Retinal pigment epithelial cell (primary cell): ENCODE measurements at regions not wholly inside any gene's neighbourhood (a gene's known extent, or its start where the extent isn't known, plus 50 kb on each side); places are given as distances from the start of the nearest gene placed in this dataset.
"Not testable (repeated sequence)": the region's sequence is repeated elsewhere in the genome, so short reads cannot be mapped to it uniquely, and the experiment has no call there.

Experiments
- DNase-seq: peaks from one replicate; pipeline ENCODE4 v3.0.0-alpha.2; 2010; ENCODE audit warnings: low read depth
- H3K4me3 ChIP-seq: 2 replicates; pipeline ENCODE4 v1.5.1; 2011; ENCODE audit warnings: mild to moderate bottlenecking, low read length, control low read depth, moderate library complexity
- TF ChIP-seq, protein P1 (sequence below): conservative IDR thresholded peaks from 2 replicates; pipeline ENCODE4 v1.5.1; 2011; ENCODE audit warnings: low read depth, low read length, control low read depth, inconsistent platforms

- TF ChIP-seq, protein P1, sequence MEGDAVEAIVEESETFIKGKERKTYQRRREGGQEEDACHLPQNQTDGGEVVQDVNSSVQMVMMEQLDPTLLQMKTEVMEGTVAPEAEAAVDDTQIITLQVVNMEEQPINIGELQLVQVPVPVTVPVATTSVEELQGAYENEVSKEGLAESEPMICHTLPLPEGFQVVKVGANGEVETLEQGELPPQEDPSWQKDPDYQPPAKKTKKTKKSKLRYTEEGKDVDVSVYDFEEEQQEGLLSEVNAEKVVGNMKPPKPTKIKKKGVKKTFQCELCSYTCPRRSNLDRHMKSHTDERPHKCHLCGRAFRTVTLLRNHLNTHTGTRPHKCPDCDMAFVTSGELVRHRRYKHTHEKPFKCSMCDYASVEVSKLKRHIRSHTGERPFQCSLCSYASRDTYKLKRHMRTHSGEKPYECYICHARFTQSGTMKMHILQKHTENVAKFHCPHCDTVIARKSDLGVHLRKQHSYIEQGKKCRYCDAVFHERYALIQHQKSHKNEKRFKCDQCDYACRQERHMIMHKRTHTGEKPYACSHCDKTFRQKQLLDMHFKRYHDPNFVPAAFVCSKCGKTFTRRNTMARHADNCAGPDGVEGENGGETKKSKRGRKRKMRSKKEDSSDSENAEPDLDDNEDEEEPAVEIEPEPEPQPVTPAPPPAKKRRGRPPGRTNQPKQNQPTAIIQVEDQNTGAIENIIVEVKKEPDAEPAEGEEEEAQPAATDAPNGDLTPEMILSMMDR = no peak
- no peak overlapping the region for H3K4me3 ChIP-seq
- no peak for DNase-seq
Measured at GRCh38 chr5:29148073-29148472, 2045.4 kb upstream of the CDH6 start.

DNA sequence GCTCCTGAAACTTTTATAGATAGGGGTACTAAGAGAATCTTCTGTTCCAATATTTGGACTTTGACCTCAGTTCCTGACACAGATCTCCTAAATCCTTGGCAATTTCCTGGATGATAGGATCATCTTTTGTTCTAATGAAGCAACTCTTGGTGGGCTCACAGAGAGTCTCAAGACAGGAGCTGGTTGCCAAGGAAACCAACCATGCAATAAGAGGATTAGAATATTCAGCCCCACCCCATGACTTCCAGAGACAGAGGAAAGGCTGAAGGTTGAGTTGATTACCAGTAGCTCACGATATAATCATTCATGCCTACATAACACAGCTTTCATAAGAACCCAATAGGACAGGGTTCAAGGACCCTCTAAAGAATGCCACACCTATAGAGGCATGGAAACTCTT, 2050.2 kb upstream of the CDH6 start:
- DNase-seq = peak; percentile 52
- H3K4me3 ChIP-seq = no peak overlapping the region
- TF ChIP-seq, protein P1 = no peak

DNA sequence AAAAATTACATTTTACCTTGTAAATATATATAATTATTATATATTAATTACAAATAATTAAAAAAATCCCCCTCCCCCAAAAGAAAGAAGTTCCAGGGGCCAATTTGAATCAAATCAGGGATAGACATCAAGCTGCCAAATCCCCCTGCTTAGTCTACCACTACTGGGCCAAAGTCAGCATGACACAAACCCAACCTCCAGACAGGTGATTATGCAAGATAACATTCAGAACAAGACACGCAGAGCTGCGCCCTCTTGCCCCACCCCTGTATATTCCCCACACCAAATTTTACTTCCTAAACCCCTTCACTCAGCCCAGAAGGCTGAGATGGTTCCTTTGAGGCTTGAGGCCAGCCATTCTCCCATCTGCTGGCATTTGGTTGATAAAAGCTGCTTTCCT, 2059.1 kb upstream of the CDH6 start:
- DNase-seq = no peak
- no peak overlapping the region for H3K4me3 ChIP-seq
- TF ChIP-seq, protein P1 = no peak

GRCh38 chr5:29131285-29131684, 2062.2 kb upstream of the CDH6 start:
- TF ChIP-seq, protein P1 = no peak
- DNase-seq = no peak
- no peak overlapping the region for H3K4me3 ChIP-seq

DNA sequence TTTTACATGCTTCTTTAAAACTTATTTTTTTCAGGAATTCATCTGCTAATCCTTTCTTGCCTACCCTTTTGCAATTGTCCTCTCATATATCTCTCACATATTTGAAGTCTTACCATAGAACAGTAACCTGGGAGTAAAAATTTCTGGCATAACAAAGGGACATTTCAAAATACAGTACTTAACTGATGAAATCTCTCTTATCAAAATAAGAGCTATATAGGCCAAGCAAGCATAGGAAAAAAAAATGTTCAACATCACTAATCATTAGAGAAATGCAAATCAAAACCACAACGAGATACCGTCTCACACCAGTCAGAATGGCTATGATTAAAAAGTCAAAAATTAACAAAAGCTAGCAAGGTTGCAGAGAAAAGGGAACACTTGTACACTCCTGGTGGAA, 2062.7 kb upstream of the CDH6 start:
- H3K4me3 ChIP-seq = no peak overlapping the region
- no peak for DNase-seq
- TF ChIP-seq, protein P1 = no peak

DNA sequence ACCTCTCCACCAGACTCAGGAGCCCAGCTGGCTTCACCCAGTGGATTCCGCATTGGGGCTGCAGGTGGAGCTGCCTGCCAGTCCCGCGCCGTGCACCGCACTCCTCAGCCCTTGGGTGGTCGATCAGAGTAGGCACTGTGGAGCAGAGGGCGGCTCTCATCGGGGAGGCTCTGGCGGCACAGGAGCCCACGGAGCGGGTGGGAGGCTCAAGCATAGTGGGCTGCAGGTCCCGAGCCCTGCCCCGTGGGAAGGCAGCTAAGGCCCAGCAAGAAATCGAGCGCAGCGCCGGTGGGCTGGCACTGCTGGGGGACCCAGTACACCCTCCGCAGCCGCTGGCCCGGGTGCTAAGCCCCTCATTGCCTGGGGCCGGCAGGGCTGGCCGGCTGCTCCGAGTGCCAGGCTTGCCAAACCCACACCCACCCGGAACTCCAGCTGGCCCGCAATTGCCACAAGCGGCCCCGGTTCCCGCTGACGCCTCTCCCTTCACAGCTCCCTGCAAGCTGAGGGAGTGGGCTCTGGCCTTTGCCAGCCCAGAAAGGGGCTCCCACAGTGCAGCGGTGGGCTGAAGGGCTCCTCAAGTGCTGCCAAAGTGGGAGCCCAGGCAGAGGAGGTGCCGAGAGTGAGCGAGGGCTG, 2065.8 kb upstream of the CDH6 start:
- not testable (repeated sequence) for DNase-seq

DNA sequence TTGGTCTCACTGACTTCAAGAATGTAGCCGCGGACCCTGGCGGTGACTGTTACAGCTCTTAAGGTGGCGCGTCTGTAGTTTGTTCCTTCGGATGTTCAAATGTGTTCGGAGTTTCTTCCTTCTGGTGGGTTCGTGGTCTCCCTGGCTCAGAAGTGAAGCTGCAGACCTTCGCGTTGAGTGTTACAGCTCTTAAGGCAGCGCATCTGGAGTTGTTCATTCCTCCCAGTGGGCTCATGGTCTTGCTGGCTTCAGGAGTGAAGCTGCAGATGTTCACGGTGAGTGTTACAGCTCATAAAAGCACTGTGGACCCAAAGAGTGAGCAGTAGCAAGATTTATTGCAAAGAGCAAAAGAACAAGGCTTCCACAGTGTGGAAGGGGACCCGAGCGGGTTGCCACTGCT, 2067.0 kb upstream of the CDH6 start:
- DNase-seq = not testable (repeated sequence)
- peak overlapping the region; percentile 2 for H3K4me3 ChIP-seq

More for the DNA sequence above, 2065.8 kb upstream of the CDH6 start:
- H3K4me3 ChIP-seq = not testable (repeated sequence)

GRCh38 chr5:29122306-29122705, 2071.2 kb upstream of the CDH6 start:
- TF ChIP-seq, protein P1 = no peak
- DNase-seq = peak; percentile 83
- H3K4me3 ChIP-seq = no peak overlapping the region
